ENCODE measurements at regions not wholly inside any gene's neighbourhood (a gene's known extent, or its start where the extent isn't known, plus 50 kb on each side); places are given as distances from the start of the nearest gene placed in this dataset.
A peak's percentile ranks its signal among the peaks of the same experiment; 100 is the strongest.

DNA sequence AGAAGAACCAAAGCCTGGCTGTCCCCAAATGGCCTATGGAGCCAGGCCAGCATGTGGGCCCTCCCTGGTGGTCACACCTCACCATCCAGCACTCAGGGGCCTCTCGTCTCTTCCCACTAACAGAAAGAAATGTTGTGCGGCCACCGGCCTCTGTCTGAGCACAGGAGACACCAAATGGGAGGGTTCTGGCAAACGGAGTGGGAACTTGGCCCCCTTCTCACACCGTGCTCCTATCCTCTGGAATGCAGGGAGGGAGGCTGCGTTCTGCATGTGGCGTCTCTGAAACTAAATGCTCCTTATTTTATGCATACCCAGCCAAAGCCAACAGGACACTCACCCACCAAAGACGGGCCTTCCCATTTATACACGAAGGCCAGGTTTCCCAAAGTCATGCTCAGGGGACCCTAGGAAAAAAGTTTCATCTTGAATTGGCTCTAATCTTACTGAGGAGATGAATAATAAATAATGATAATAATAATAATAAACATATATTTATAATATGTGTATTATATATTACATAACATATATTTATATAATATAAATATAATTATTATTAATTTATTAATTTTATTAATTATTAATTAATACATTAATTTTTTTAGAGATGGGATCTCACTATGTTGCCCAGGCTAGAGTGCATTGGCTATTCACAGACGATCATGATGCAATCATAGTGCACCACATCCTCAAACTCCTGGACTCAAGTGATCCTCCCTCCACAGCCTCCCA, 102.4 kb downstream of the FOXF2 start:
- in situ Hi-C loops (cut with HindIII; ENCODE audit: low pct_unique_long_range_greater_than_20kb, low sequenced_read_pairs): no loop called here
- no peak for TF ChIP-seq JUND (IDR thresholded peaks at IDR 0.05; ENCODE audit: low read depth)
- DNase-seq (ENCODE audit: low read depth in 1 of 2, low spot score in 1 of 2): no peak

DNA sequence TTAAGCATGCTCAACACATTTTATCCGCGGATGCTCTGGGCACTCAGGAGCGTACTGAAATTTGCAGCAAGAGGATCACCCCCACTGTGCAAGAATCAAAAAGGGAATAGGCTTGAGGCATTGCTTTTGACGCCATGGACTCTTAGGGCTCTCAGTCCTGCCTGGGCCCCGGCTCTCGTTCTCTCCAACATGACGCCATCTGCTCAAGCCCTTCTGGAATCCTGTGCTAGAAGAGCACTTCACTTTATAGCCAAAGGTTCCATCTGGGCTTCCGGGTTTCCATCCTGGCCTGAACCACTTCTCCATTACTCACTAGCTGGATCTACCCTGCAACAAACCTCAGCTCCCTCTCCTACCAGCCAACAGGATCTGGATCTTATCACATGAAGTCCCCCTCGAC, 105.3 kb downstream of the FOXF2 start:
- in situ Hi-C loops (cut with HindIII; ENCODE audit: low pct_unique_long_range_greater_than_20kb, low sequenced_read_pairs): no loop called here
- no peak for DNase-seq (ENCODE audit: low read depth in 1 of 2, low spot score in 1 of 2)
- TF ChIP-seq JUND (IDR thresholded peaks at IDR 0.05; ENCODE audit: low read depth): no peak

DNA sequence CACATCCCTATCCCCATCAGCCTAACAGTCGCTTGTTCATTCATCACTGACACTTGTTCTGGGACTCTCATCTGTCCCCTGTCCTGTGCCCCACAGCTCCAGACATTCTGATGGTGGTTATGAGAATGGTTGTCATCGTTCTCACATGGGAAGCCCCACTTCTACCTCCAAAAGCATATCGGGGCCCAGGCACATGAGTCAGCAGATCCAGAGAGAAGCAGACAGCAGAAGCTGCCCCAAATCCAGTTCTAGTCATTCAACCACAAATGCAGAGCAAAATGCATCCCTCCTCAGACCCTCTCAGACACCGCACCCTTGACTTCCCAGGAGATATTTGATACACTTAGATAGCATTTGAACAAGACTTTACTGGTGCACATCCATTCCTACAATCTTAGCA, 106.0 kb downstream of the FOXF2 start:
- in situ Hi-C loops (cut with HindIII; ENCODE audit: low pct_unique_long_range_greater_than_20kb, low sequenced_read_pairs): no loop called here
- no peak for TF ChIP-seq JUND (IDR thresholded peaks at IDR 0.05; ENCODE audit: low read depth)
- no peak for DNase-seq (ENCODE audit: low read depth in 1 of 2, low spot score in 1 of 2)

DNA sequence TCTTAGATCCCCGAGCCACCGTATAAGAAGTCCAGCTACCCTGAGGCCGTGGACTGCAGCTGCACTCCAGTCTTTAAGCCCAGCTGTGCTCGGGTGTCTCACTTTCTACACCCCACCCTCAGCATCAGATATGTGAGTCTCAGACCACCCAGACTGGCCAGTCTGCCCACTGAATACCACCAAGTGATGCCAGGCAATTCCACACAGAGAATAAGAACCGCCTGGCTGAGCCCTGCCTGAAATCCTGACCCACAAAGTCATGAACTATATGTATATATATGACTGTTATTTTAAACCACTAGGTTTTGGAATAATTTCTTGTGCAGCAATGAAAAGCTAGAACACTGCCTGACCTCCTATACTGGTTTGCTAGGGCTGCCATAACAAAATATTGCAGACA, 106.7 kb downstream of the FOXF2 start:
- no peak for TF ChIP-seq JUND (IDR thresholded peaks at IDR 0.05; ENCODE audit: low read depth)
- in situ Hi-C loops (cut with HindIII; ENCODE audit: low pct_unique_long_range_greater_than_20kb, low sequenced_read_pairs): no loop called here
- DNase-seq (ENCODE audit: low read depth in 1 of 2, low spot score in 1 of 2): no peak

DNA sequence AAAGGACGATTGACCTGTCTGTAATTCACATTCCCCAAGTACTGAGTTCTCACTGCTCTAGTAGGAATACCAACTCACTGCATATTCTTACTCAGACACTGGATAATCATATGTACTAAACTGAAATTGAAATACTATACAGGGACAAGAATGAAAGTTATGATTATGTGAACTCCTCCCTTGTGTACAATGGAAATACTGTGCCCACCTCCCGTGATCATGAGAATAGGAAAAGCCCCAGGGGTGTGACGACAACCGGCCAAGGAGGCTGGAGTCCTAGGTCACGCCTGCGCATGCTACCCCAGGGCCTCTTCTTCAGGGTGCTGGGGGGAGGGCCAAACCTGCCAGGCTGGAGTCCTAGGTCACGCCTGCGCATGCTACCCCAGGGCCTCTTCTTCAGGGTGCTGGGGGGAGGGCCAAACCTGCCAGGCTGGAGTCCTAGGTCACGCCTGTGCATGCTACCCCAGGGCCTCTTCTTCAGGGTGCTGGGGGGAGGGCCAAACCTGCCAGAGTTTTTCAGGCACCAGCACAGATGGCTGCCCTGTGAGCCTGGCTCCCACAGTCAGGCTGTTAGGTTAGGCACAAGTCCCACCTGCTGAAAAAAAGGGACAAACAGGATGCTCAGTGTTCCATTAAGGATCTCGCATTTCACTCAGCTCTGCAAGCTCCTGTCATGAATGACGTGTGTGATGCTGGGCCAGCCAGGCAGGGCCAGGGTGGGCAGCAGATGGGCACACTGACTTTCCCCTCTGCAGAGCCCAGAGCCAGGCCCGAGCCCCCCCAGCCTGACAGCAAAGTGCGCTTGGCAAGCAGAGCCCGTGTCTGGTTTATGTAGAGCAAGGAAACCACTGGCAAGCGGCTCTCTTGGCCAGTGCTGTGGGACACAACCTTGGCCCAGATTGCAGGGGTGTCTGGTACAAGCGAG, 107.7 kb downstream of the FOXF2 start:
- DNase-seq (ENCODE audit: low read depth in 1 of 2, low spot score in 1 of 2): no peak
- in situ Hi-C loops (cut with HindIII; ENCODE audit: low pct_unique_long_range_greater_than_20kb, low sequenced_read_pairs): no loop called here
- no peak for TF ChIP-seq JUND (IDR thresholded peaks at IDR 0.05; ENCODE audit: low read depth)

DNA sequence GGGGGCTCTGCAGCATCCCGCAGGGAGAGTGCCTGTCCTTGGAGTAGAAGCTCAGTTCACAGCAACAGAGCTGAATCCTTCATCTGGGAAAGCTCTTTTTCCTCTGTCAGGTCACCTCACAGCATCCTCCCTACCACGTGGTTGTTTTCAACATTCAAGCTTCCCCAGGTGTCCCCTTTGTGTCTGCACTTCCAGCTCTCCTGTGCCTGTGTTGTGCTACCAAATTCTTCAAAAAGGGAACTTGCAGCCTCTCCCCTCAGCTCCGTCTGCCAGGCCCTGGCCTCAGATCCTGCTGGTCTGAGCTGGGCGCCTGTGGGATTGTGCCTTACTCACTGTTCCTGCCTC, 108.4 kb downstream of the FOXF2 start:
- no peak for DNase-seq (ENCODE audit: low read depth in 1 of 2, low spot score in 1 of 2)
- TF ChIP-seq JUND (IDR thresholded peaks at IDR 0.05; ENCODE audit: low read depth): no peak
- in situ Hi-C loops (cut with HindIII; ENCODE audit: low pct_unique_long_range_greater_than_20kb, low sequenced_read_pairs): no loop called here

DNA sequence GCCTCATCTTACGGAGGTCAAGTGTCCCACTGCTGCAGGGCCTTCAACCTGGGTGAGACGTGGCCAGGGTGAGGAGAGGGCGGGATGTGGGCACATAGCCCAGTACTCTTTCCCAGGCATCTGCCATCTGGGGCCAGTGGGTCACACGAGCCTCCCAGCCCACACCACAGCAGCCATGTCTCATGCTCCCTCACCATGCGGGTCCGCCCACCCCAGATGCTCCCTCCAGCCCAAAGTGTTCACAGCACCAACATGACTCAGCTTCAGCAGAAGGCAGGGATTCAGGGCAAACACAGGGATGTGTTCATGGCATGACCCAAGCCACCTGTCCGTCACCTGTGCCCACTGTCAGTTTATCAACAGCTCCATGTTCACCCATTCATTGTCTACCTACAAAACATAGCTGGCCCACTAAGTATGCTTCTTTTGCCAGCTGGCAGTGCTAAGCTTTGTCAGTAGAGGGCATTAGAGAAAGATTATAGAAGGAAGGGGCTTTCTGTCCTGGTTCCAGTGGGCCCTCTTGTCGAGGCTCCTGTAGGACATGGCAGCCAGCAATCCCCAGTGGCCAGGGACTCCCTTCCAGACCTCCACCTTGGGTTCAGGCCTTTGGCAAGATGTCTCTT, 109.2 kb downstream of the FOXF2 start:
- TF ChIP-seq JUND (IDR thresholded peaks at IDR 0.05; ENCODE audit: low read depth): no peak
- DNase-seq (ENCODE audit: low read depth in 1 of 2, low spot score in 1 of 2): peak in 1 of 2 experiments; percentile 12
- in situ Hi-C loops (cut with HindIII; ENCODE audit: low pct_unique_long_range_greater_than_20kb, low sequenced_read_pairs): no loop called here

DNA sequence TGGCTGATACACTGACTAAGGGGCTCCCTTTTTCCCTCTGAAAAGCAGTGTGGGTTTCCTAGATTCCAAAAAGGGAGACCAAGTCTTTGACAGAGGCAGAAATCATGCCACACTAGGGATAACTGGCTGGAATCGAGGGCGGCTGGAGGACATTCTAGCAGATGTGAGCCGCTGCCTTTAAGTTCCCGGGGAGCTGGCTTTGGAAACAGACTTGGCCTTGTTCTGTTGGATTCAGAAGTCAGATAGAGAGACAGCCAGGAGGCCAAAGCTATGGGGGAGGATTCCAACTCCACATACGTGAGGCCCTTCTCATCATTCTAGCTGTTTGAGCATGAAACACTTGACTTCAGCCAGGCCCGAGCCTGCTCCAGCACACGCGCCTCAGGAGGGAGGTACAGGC, 109.9 kb upstream of the FOXC1 start:
- no peak for TF ChIP-seq JUND (IDR thresholded peaks at IDR 0.05; ENCODE audit: low read depth)
- DNase-seq (ENCODE audit: low read depth in 1 of 2, low spot score in 1 of 2): no peak
- in situ Hi-C loops (cut with HindIII; ENCODE audit: low pct_unique_long_range_greater_than_20kb, low sequenced_read_pairs): no loop called here

DNA sequence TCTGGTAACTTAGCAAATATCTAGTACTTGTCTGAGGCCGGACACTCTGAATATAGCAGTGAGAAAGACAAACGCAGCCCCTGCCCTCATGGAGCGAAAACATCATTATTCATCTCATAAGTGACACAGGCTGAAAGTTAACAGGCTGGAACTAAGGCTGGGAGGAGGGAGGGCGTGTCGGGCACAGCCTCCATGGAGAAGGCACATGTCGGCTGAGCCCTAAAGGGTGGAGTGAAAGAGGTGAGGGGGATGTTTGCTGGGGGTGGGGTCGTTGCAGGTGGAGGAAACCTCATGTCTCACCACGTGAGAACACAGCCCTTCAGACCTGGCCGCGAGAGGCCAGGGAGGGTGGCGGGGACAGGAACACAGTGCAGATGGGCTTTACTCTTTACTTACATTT, 108.8 kb upstream of the FOXC1 start:
- no peak for TF ChIP-seq JUND (IDR thresholded peaks at IDR 0.05; ENCODE audit: low read depth)
- no peak for DNase-seq (ENCODE audit: low read depth in 1 of 2, low spot score in 1 of 2)
- in situ Hi-C loops (cut with HindIII; ENCODE audit: low pct_unique_long_range_greater_than_20kb, low sequenced_read_pairs): no loop called here

DNA sequence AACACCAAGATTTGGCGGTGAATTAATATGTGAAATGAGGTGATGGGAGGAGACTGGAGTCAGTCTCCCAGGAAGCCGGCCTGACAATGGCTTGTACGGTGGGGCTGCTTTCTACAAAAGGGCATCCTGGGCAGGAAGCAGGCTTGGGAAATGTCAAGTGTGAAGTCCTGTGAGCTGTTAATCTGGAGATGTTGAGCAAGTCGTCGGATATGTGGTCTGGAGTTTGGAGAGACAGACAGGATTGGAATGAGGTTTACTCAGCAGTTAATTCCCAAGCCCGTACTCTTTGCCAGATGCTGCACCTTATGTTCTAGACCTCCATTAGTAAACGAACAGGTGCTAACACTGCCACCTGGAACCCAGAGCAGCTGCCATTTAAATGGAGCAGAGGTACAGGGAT, 107.7 kb upstream of the FOXC1 start:
- DNase-seq (ENCODE audit: low read depth in 1 of 2, low spot score in 1 of 2): no peak
- in situ Hi-C loops (cut with HindIII; ENCODE audit: low pct_unique_long_range_greater_than_20kb, low sequenced_read_pairs): no loop called here
- TF ChIP-seq JUND (IDR thresholded peaks at IDR 0.05; ENCODE audit: low read depth): no peak

DNA sequence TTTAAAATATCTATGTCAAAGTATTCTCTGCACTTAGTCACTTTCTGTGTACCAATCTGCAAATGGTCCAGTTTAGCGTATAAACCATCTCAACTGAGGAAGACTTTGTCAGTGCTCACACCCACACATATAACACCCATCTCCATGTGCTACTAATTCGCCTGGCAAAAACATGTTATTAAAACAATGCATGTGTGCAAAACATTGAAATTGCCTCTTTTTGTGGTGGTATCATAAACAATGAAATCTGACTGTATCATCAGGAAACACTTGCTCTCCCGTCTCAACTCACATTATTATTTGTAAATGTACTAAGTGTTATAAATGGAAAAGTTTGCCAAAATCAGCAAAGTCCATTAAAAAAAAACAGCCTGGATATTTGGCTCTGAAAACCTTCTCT, 105.9 kb upstream of the FOXC1 start:
- in situ Hi-C loops (cut with HindIII; ENCODE audit: low pct_unique_long_range_greater_than_20kb, low sequenced_read_pairs): no loop called here
- DNase-seq (ENCODE audit: low read depth in 1 of 2, low spot score in 1 of 2): no peak
- no peak for TF ChIP-seq JUND (IDR thresholded peaks at IDR 0.05; ENCODE audit: low read depth)

DNA sequence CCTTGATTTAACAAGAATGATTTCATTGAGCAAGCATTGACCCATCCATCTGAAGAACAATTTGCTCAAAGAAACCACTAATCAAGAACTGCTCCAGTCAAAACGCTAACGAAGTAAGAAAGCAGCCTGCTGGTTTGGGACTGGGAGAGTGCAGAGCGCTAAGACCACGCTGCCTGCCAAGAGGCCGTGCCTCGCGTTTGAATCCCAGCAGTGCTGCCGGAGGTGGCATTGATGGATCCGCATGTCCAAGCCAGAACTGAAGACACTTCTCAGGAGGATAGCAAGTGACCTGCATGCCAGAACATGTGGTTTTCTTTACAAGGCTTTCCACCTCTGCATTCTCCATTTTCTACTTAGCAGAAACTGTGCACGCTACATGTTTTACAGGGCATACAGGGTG, 105.2 kb upstream of the FOXC1 start:
- no peak for TF ChIP-seq JUND (IDR thresholded peaks at IDR 0.05; ENCODE audit: low read depth)
- DNase-seq (ENCODE audit: low read depth in 1 of 2, low spot score in 1 of 2): no peak
- in situ Hi-C loops (cut with HindIII; ENCODE audit: low pct_unique_long_range_greater_than_20kb, low sequenced_read_pairs): no loop called here

DNA sequence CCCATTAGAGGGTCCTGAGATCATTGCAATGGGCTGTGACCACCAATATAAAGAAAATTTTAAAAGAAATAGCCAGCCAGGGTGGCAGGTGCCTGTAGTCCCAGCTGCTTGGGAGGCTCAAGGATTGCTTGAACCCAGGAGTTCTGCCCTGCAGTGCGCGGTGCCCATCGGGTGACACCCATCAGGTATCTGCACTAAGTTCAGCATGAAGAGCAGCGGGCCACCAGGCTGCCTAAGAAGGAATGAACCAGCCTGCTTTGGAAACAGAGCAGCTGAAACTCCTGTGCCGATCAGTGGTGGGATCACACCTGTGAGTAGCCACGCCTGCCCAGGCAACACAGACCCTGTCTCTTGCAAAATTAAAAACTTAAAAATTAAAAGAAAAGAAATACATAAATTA, 102.5 kb upstream of the FOXC1 start:
- DNase-seq (ENCODE audit: low read depth in 1 of 2, low spot score in 1 of 2): no peak
- in situ Hi-C loops (cut with HindIII; ENCODE audit: low pct_unique_long_range_greater_than_20kb, low sequenced_read_pairs): no loop called here
- no peak for TF ChIP-seq JUND (IDR thresholded peaks at IDR 0.05; ENCODE audit: low read depth)
